HS-27A (cell line): ENCODE measurements at regions not wholly inside any gene's neighbourhood (a gene's known extent, or its start where the extent isn't known, plus 50 kb on each side); places are given as distances from the start of the nearest gene placed in this dataset.
A peak's percentile ranks its signal among the peaks of the same experiment; 100 is the strongest.

Experiments used
- DNase-seq: peaks from one replicate; pipeline ENCODE4 v3.0.0-alpha.2; 2012; ENCODE audit warnings: low read depth, missing footprints

- DNase-seq, result no peak
Observed at GRCh38 chr9:14428781-14429230, 114.9 kb upstream of the NFIB start.

GRCh38 chr9:14427419-14427818, 113.5 kb upstream of the NFIB start:
- no peak for DNase-seq

GRCh38 chr9:14424983-14425382, 111.0 kb upstream of the NFIB start:
- DNase-seq, result no peak

GRCh38 chr9:14424289-14424688, 110.3 kb upstream of the NFIB start:
- no peak for DNase-seq

- peak; percentile 64 for DNase-seq
Observed at GRCh38 chr9:14423815-14424261, 109.9 kb upstream of the NFIB start.

GRCh38 chr9:14421291-14421690, 107.3 kb upstream of the NFIB start:
- DNase-seq, result no peak

- DNase-seq, result no peak
Observed at GRCh38 chr9:14418941-14419937, 105.3 kb upstream of the NFIB start.

- no peak for DNase-seq
Observed at GRCh38 chr9:14418301-14418940, 104.5 kb upstream of the NFIB start.

GRCh38 chr9:14417237-14417636, 103.3 kb upstream of the NFIB start:
- DNase-seq, result no peak

- DNase-seq, result no peak
Observed at GRCh38 chr9:14415947-14416346, 102.0 kb upstream of the NFIB start.

GRCh38 chr9:14413812-14414211, 99.9 kb upstream of the NFIB start:
- no peak for DNase-seq

GRCh38 chr9:14412775-14413174, 98.8 kb upstream of the NFIB start:
- no peak for DNase-seq

- DNase-seq, result no peak
Observed at GRCh38 chr9:14406463-14406862, 92.5 kb upstream of the NFIB start.

- no peak for DNase-seq
Observed at GRCh38 chr9:14405176-14405706, 91.3 kb upstream of the NFIB start.

GRCh38 chr9:14403081-14403480, 89.1 kb upstream of the NFIB start:
- DNase-seq, result no peak

GRCh38 chr9:14402583-14402982, 88.6 kb upstream of the NFIB start:
- no peak for DNase-seq

- no peak for DNase-seq
Observed at GRCh38 chr9:14401911-14402310, 88.0 kb upstream of the NFIB start.

- peak; percentile 61 for DNase-seq
Observed at GRCh38 chr9:14400658-14400995, 86.7 kb upstream of the NFIB start.

- no peak for DNase-seq
Observed at GRCh38 chr9:14399756-14400657, 86.1 kb upstream of the NFIB start.

- no peak for DNase-seq
Observed at GRCh38 chr9:14398473-14398872, 84.5 kb upstream of the NFIB start.

GRCh38 chr9:14396171-14396570, 82.2 kb upstream of the NFIB start:
- DNase-seq, result no peak
